ENCODE measurements at regions not wholly inside any gene's neighbourhood (a gene's known extent, or its start where the extent isn't known, plus 50 kb on each side); places are given as distances from the start of the nearest gene placed in this dataset.

DNA sequence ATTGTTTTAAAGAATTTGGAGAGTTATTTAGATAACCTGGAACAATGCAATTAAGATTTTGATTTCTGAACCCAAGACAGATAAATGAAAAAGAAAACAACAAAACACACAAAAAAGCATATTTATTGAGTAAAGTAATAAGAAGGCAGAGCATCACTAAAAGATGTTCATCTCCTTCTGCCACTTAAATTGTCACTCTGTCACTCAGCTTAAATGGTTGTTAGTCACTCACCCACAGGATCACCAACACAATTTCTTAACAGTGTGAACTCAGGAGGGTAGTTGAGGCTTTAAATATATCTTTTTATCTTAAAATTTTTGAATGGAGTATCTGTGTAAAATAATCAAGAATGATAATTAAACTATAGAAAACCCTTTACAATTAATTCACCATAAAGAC is 1215.5 kb upstream of the PCDH20 start:
- Histone ChIP-seq H3K27me3 (ENCODE audit: control insufficient read depth, insufficient read depth, low read length) (no peaks in the 10 kb centered on the region), H3K36me3 (ENCODE audit: control insufficient read depth, insufficient read depth, low read length) (no peaks in the 10 kb centered on the region), H3K4me3 (ENCODE audit: low read depth, low read length) (no peak overlapping the region)
- DNase-seq (ENCODE audit: low read depth) (no peak), FAIRE-seq (no peak)
- TF ChIP-seq, protein P1, sequence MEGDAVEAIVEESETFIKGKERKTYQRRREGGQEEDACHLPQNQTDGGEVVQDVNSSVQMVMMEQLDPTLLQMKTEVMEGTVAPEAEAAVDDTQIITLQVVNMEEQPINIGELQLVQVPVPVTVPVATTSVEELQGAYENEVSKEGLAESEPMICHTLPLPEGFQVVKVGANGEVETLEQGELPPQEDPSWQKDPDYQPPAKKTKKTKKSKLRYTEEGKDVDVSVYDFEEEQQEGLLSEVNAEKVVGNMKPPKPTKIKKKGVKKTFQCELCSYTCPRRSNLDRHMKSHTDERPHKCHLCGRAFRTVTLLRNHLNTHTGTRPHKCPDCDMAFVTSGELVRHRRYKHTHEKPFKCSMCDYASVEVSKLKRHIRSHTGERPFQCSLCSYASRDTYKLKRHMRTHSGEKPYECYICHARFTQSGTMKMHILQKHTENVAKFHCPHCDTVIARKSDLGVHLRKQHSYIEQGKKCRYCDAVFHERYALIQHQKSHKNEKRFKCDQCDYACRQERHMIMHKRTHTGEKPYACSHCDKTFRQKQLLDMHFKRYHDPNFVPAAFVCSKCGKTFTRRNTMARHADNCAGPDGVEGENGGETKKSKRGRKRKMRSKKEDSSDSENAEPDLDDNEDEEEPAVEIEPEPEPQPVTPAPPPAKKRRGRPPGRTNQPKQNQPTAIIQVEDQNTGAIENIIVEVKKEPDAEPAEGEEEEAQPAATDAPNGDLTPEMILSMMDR (IDR thresholded peaks at IDR 0.05; ENCODE audit: insufficient read depth, low read length, severe bottlenecking) = no peak

DNA sequence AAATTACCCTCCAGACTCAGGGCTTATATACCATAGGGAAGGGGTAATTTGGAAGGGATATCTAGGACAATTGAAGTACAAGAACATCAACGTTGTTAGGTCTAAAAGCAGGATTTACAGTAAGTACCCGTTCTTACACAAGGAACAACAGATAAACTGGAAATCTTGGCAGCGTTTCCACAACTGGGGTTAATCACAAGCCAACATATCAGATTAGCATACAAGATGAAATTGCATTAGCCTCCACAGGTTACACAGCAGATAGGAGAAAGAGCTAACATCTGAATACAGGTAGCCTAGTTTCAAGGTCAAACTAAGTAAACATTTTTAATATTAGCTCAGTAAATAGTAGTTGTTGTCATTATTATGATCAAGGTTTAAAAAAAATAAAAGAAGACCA is 1214.0 kb upstream of the PCDH20 start:
- Histone ChIP-seq H3K4me3 (ENCODE audit: low read depth, low read length) (no peak overlapping the region), H3K27me3 (ENCODE audit: control insufficient read depth, insufficient read depth, low read length) (no peaks in the 10 kb centered on the region), H3K36me3 (ENCODE audit: control insufficient read depth, insufficient read depth, low read length) (no peaks in the 10 kb centered on the region)
- TF ChIP-seq, protein P1 (IDR thresholded peaks at IDR 0.05; ENCODE audit: insufficient read depth, low read length, severe bottlenecking) = no peak
- FAIRE-seq = no peak
- DNase-seq (ENCODE audit: low read depth) = no peak

DNA sequence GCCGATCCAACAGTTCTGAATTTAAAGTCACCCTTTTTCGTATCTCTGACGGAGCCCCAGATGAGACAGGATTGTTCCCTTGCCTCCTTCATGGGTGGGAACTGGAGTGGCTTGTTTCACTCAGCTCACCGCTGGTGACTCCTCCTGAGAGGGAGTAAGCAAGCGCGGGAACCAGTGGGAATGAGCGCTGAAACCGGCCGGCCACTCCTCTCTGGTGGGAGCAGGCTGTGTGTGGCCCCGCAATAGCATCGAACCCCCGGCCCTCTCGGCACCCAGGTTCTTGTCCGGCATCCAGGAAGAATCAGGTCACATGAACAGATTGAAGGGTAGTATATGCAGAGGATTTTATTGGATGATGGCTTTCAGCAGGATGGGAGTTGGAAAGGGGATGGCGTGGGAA is 1211.6 kb upstream of the PCDH20 start:
- Histone ChIP-seq H3K4me3 (ENCODE audit: low read depth, low read length) (no peak overlapping the region), H3K27me3 (ENCODE audit: control insufficient read depth, insufficient read depth, low read length) (no peaks in the 10 kb centered on the region), H3K36me3 (ENCODE audit: control insufficient read depth, insufficient read depth, low read length) (no peaks in the 10 kb centered on the region)
- TF ChIP-seq, protein P1 (IDR thresholded peaks at IDR 0.05; ENCODE audit: insufficient read depth, low read length, severe bottlenecking) = no peak
- DNase-seq (ENCODE audit: low read depth) (no peak), FAIRE-seq (no peak)

DNA sequence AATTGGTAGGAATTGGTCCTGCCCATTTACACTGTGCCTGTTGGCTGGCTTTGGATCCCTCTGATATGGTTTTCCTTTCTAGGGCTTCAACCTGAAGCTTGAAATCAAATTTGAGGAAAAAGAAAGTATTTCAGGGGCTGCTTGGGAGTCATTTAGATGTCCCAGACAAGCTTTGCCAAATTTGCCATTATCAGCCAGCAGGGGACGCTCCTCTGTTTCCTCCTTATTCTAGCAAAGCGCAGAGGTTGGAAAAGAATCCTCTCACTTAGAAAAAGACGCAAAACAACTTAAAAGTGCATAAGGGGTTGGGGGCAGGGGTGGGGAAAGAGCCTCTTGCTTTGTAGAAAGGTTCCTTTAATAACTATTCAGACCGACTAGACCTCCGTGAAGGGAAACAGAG is 1211.1 kb upstream of the PCDH20 start:
- DNase-seq (ENCODE audit: low read depth) = no peak
- TF ChIP-seq, protein P1 (IDR thresholded peaks at IDR 0.05; ENCODE audit: insufficient read depth, low read length, severe bottlenecking) = no peak
- Histone ChIP-seq H3K4me3 (ENCODE audit: low read depth, low read length) (no peak overlapping the region), H3K27me3 (ENCODE audit: control insufficient read depth, insufficient read depth, low read length) (no peaks in the 10 kb centered on the region), H3K36me3 (ENCODE audit: control insufficient read depth, insufficient read depth, low read length) (no peaks in the 10 kb centered on the region)
- FAIRE-seq = no peak

DNA sequence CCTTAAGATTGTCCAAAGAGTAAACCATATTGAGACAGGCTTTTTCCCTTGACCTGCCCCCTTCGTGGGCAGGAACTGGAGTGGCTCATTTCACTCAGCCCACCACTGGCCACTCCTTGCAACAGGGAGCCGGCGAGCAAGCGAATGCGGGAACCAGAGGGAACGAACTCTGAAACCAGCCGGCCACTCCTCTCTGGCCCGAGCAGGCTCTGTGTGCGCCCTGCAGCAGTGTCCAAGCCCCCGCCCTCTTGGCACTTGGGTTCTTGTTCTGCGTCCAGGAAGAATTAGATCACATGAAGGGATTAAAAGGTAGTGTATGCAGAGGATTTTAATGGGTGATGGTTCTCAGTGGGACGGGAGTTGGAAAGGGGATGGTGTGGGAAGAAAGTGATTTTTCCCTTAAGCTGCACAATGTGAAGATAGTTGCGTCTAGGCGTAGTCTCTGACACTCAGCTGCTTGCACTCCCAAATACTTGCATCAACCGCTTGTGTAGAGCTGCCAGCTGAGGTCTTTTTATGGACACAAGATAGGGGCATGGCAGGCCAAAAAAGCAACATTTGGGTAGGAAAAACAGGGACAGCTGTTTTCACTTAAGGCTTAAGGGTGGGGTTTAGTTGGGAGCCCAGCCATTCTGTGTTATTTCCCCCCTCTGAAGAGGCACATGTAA is 1209.7 kb upstream of the PCDH20 start:
- DNase-seq (ENCODE audit: low read depth) = no peak
- TF ChIP-seq, protein P1 (IDR thresholded peaks at IDR 0.05; ENCODE audit: insufficient read depth, low read length, severe bottlenecking) = no peak
- Histone ChIP-seq H3K36me3 (ENCODE audit: control insufficient read depth, insufficient read depth, low read length) (no peaks in the 10 kb centered on the region), H3K4me3 (ENCODE audit: low read depth, low read length) (no peak overlapping the region), H3K27me3 (ENCODE audit: control insufficient read depth, insufficient read depth, low read length) (no peaks in the 10 kb centered on the region)
- no peak for FAIRE-seq

DNA sequence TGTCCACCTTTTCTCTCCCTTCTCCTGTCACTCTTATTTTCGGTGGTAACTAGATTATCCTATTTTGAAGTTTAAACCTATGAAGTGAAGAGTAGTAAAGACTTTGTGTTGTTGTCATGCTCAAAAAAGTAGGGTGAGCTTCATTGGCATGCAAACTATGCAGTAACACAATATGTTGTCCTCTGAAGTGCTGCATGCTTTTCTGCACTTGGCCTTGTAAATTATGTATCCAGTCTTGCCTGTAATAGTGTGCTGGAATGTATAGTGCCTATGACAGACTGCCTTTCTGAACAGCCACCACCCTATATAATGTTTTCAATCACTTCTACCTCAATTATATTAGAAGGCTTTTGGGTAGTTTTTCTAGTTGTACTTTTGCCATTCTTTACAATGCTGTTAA is 1198.2 kb upstream of the PCDH20 start:
- FAIRE-seq = no peak
- no peaks in the 10 kb centered on the region for H3K36me3 ChIP-seq (ENCODE audit: control insufficient read depth, insufficient read depth, low read length)
- TF ChIP-seq, protein P1 (IDR thresholded peaks at IDR 0.05; ENCODE audit: insufficient read depth, low read length, severe bottlenecking) = no peak

More for the DNA sequence above, 1198.2 kb upstream of the PCDH20 start:
- H3K4me3 ChIP-seq (ENCODE audit: low read depth, low read length) = no peak overlapping the region
- DNase-seq (ENCODE audit: low read depth) = no peak
- no peaks in the 10 kb centered on the region for H3K27me3 ChIP-seq (ENCODE audit: control insufficient read depth, insufficient read depth, low read length)
